Rectal smooth muscle tissue (tissue), 1 donor: ENCODE measurements at regions not wholly inside any gene's neighbourhood (a gene's known extent, or its start where the extent isn't known, plus 50 kb on each side); places are given as distances from the start of the nearest gene placed in this dataset.

Experiments
- H3K27ac ChIP-seq: one replicate; pipeline ENCODE4 v1.7.0; 2013; ENCODE audit warnings: low read depth, low read length, inconsistent platforms
- H3K27me3 ChIP-seq: one replicate; pipeline ENCODE4 v1.7.0; 2013; ENCODE audit warnings: low read length; ENCODE audit not compliant: control insufficient read depth, insufficient read depth
- H3K36me3 ChIP-seq: one replicate; pipeline ENCODE4 v1.7.0; 2013; ENCODE audit warnings: low read length; ENCODE audit not compliant: control insufficient read depth, insufficient read depth
- H3K4me1 ChIP-seq: one replicate; pipeline ENCODE4 v1.7.0; 2013; ENCODE audit warnings: low read length; ENCODE audit not compliant: control insufficient read depth, insufficient read depth
- H3K4me3 ChIP-seq: one replicate; pipeline ENCODE4 v1.7.0; 2013; ENCODE audit warnings: low read length
- H3K9ac ChIP-seq: one replicate; pipeline ENCODE4 v1.7.0; 2013; ENCODE audit warnings: low read length

GRCh38 chr18:11284811-11285210 lies 135.4 kb upstream of the PIEZO2 start:
- H3K27me3 ChIP-seq: no peaks in the 10 kb centered on the region
- no peak overlapping the region for H3K4me3 ChIP-seq
- H3K36me3 ChIP-seq: no peaks in the 10 kb centered on the region
- H3K4me1 ChIP-seq: no peaks in the 10 kb centered on the region
- H3K9ac ChIP-seq: no peak overlapping the region
- no peak overlapping the region for H3K27ac ChIP-seq

GRCh38 chr18:11284349-11284748 lies 135.0 kb upstream of the PIEZO2 start:
- no peak overlapping the region for H3K4me3 ChIP-seq
- no peaks in the 10 kb centered on the region for H3K27me3 ChIP-seq
- no peaks in the 10 kb centered on the region for H3K36me3 ChIP-seq
- no peak overlapping the region for H3K9ac ChIP-seq
- no peaks in the 10 kb centered on the region for H3K4me1 ChIP-seq
- H3K27ac ChIP-seq: no peak overlapping the region

- no peak overlapping the region for H3K4me3 ChIP-seq
- H3K36me3 ChIP-seq: no peaks in the 10 kb centered on the region
- H3K9ac ChIP-seq: no peak overlapping the region
- H3K4me1 ChIP-seq: no peaks in the 10 kb centered on the region
- H3K27ac ChIP-seq: no peak overlapping the region
- no peaks in the 10 kb centered on the region for H3K27me3 ChIP-seq
Observed at GRCh38 chr18:11283479-11284161, 134.3 kb upstream of the PIEZO2 start.

GRCh38 chr18:11279461-11279860 lies 130.1 kb upstream of the PIEZO2 start:
- Histone ChIP-seq H3K27ac (no peak overlapping the region), H3K9ac (no peak overlapping the region), H3K4me1 (no peaks in the 10 kb centered on the region), H3K4me3 (no peak overlapping the region), H3K36me3 (no peaks in the 10 kb centered on the region), H3K27me3 (no peaks in the 10 kb centered on the region)

- Histone ChIP-seq H3K4me3 (no peak overlapping the region), H3K9ac (no peak overlapping the region), H3K4me1 (no peaks in the 10 kb centered on the region), H3K27ac (no peak overlapping the region), H3K36me3 (no peaks in the 10 kb centered on the region), H3K27me3 (no peaks in the 10 kb centered on the region)
Observed at GRCh38 chr18:11276678-11277077, 127.3 kb upstream of the PIEZO2 start.

GRCh38 chr18:11274144-11274794 lies 124.9 kb upstream of the PIEZO2 start:
- Histone ChIP-seq H3K27ac (no peak overlapping the region), H3K27me3 (no peaks in the 10 kb centered on the region), H3K36me3 (no peaks in the 10 kb centered on the region), H3K4me1 (no peaks in the 10 kb centered on the region), H3K9ac (no peak overlapping the region), H3K4me3 (no peak overlapping the region)

GRCh38 chr18:11272516-11272915 lies 123.1 kb upstream of the PIEZO2 start:
- no peak overlapping the region for H3K27ac ChIP-seq
- H3K36me3 ChIP-seq: no peaks in the 10 kb centered on the region
- no peaks in the 10 kb centered on the region for H3K4me1 ChIP-seq
- no peak overlapping the region for H3K9ac ChIP-seq
- H3K27me3 ChIP-seq: no peaks in the 10 kb centered on the region
- no peak overlapping the region for H3K4me3 ChIP-seq

- Histone ChIP-seq H3K36me3 (no peaks in the 10 kb centered on the region), H3K9ac (no peak overlapping the region), H3K27me3 (no peaks in the 10 kb centered on the region), H3K27ac (no peak overlapping the region), H3K4me1 (no peaks in the 10 kb centered on the region), H3K4me3 (no peak overlapping the region)
Observed at GRCh38 chr18:11271954-11272353, 122.6 kb upstream of the PIEZO2 start.

- H3K9ac ChIP-seq: no peak overlapping the region
- H3K27me3 ChIP-seq: no peaks in the 10 kb centered on the region
- no peaks in the 10 kb centered on the region for H3K4me1 ChIP-seq
- H3K4me3 ChIP-seq: peak overlapping the region; percentile 13
- H3K27ac ChIP-seq: no peak overlapping the region
- no peaks in the 10 kb centered on the region for H3K36me3 ChIP-seq
Observed at GRCh38 chr18:11269257-11269656, 119.9 kb upstream of the PIEZO2 start.

- Histone ChIP-seq H3K27ac (no peak overlapping the region), H3K4me1 (no peaks in the 10 kb centered on the region), H3K9ac (no peak overlapping the region), H3K27me3 (no peaks in the 10 kb centered on the region), H3K4me3 (peak overlapping the region; percentile 13), H3K36me3 (no peaks in the 10 kb centered on the region)
Observed at GRCh38 chr18:11268741-11269233, 119.4 kb upstream of the PIEZO2 start.

GRCh38 chr18:11268153-11268552 lies 118.8 kb upstream of the PIEZO2 start:
- no peaks in the 10 kb centered on the region for H3K4me1 ChIP-seq
- no peaks in the 10 kb centered on the region for H3K27me3 ChIP-seq
- H3K9ac ChIP-seq: no peak overlapping the region
- H3K36me3 ChIP-seq: no peaks in the 10 kb centered on the region
- no peak overlapping the region for H3K4me3 ChIP-seq
- no peak overlapping the region for H3K27ac ChIP-seq

- Histone ChIP-seq H3K4me3 (no peak overlapping the region), H3K4me1 (no peaks in the 10 kb centered on the region), H3K36me3 (no peaks in the 10 kb centered on the region), H3K27me3 (no peaks in the 10 kb centered on the region), H3K27ac (no peak overlapping the region), H3K9ac (no peak overlapping the region)
Observed at GRCh38 chr18:11266781-11267480, 117.6 kb upstream of the PIEZO2 start.
